ENCODE measurements at regions not wholly inside any gene's neighbourhood (a gene's known extent, or its start where the extent isn't known, plus 50 kb on each side); places are given as distances from the start of the nearest gene placed in this dataset.

DNA sequence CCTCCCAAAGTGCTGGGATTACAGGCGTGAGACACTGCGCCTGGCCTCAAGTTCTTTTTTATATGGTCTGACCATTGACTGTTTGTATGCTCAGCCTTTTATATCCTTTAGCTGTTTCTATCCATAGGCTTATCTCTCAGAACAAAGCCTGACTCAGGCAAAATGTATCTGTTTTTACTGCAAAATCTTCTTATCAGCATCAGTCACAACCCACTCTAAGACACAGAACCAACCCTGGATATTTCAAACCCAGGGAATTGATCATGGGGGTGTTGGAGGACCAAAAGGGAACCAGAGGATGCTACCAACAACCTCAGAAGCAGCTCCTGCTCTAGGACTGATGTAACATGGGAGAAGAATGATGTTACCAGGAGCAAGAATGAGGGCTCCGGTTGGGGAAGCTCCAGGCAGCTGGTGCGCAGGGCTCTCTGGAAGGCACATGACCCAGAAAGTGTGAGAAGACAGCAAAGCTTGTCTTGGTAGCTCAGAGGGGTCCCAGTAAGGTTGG, 75.3 kb upstream of the NCK2 start:
- TF ChIP-seq EZH2 (IDR thresholded peaks at IDR 0.05) (no peak), POLR2AphosphoS5 (IDR thresholded peaks at IDR 0.05; ENCODE audit: borderline replicate concordance, low read depth, low read length) (no peak), FOXP2 (optimal IDR thresholded peaks at IDR 0.05; ENCODE audit: control extremely low read depth, extremely low read length, insufficient read depth) (no peak)

Measured in SK-N-MC (cell line).